ENCODE measurements at regions not wholly inside any gene's neighbourhood (a gene's known extent, or its start where the extent isn't known, plus 50 kb on each side); places are given as distances from the start of the nearest gene placed in this dataset.

GRCh38 chr15:66947471-66947870, 117.9 kb upstream of the SMAD3 start:
- no peak for DNase-seq (ENCODE audit: low read depth)

DNA sequence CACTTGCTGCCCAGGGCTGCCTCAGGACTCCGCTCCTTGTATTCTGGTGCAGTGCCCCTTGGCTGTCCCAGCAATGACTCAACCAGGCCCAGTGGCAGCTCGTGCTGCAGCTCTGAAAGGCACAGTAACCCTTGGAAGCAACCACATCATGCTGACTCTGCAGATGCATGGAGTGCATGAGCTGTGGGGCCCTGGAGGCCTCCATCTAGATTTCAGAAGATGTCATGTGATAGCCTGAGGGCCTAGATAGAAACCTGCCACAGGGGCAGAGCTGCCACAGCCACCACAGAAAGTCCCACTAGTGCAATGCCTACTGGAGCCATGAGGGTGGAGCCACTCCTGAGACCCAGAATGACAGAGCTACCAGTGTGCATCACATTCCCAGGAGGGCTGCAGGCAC, 117.1 kb upstream of the SMAD3 start:
- no peak for DNase-seq (ENCODE audit: low read depth)

- no peak for DNase-seq (ENCODE audit: low read depth)
Observed at GRCh38 chr15:66950114-66950513, 115.3 kb upstream of the SMAD3 start.

- no peak for DNase-seq (ENCODE audit: low read depth)
Observed at GRCh38 chr15:66951531-66952320, 113.7 kb upstream of the SMAD3 start.

DNA sequence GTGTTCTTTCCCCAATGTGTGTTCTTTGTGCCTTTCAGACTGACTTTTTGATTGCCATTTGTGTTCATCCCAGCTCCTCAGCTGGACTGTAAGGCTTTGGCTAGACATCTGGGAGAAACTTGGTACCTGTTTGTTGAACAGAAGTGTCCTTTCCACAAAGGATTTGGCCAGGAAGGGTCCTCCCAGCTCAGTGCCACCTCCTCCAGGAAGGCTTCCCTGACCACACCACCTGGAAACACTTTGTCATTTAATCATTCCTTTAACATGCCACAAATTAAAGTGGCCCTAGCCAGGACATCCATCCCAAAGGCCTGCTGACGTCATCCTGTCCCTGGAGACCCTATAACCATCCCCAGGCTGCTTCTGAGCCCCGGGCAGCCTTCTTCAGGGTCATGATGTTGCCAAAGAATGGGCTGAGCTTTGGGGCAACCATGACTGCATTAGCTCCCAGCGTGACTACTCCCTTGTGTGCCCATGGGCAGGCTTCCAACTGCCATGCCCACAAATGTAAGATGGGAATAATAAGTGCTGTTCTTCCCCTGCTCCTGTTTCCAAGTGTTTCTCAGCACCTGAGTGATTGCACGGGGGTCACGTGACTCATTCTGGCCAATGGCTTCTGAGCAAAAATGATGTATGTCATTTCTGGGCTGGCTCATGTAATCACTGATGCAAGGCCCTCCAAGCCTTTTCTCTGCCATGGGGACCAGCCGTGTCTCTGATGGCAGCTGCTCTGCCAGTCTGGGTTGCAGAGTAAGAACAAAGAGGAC, 112.5 kb upstream of the SMAD3 start:
- no peak for DNase-seq (ENCODE audit: low read depth)

- no peak for DNase-seq (ENCODE audit: low read depth)
Observed at GRCh38 chr15:66953523-66954229, 111.7 kb upstream of the SMAD3 start.

GRCh38 chr15:66954601-66955000, 110.8 kb upstream of the SMAD3 start:
- DNase-seq (ENCODE audit: low read depth), result no peak

- no peak for DNase-seq (ENCODE audit: low read depth)
Observed at GRCh38 chr15:66955001-66955516, 110.3 kb upstream of the SMAD3 start.

GRCh38 chr15:66955871-66956585, 109.4 kb upstream of the SMAD3 start:
- DNase-seq (ENCODE audit: low read depth), result no peak

DNA sequence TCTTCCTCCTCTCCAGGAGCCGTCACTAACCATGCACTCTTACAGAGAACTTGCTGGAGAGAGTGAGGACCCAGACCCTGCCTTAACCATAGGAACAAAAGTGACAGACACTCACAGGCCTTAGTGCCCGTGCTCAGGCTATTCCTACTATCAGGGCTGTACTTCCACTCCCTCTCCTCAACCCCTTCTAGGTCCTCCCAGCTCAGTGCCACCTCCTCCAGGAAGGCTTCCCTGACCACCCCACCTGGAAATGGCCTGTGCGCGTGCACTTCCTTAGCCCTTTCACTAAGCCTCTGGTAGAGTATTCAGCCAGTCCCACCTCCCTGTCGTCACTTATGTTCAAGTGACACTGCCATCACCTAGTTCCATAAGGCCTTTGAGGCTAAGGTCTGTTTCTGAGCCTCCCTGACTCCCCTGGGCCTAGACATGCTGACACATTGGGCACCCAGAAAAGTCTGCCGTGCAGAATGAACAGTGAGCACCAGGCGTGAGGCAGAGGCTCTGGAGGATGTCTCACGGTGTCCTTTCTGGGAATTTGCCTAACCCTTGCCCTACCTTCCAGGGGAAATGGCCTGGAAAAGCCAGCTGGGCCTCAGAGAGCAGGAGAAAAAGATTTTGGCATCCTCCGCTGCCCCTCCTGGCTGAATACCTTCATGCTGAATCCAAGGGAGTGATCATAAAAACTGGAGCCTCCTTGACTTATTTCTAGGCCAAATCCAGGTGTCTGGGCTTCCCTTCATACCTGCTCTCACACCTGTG, 108.6 kb upstream of the SMAD3 start:
- no peak for DNase-seq (ENCODE audit: low read depth)

DNA sequence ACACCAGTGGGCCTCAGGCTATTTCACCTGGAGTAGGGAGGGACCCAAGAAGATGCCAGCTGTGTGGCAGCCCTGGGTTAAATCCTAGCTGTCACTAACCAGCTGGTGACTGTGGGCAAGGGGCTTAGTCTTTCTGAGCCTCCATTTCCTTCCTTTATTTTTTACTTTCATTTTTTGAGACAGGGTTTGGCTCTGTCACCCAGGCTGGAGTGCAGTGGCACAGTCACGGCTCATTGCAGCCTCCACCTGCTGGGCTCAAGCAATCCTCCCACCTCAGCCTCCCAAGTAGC, 108.0 kb upstream of the SMAD3 start:
- DNase-seq (ENCODE audit: low read depth), result no peak

DNA sequence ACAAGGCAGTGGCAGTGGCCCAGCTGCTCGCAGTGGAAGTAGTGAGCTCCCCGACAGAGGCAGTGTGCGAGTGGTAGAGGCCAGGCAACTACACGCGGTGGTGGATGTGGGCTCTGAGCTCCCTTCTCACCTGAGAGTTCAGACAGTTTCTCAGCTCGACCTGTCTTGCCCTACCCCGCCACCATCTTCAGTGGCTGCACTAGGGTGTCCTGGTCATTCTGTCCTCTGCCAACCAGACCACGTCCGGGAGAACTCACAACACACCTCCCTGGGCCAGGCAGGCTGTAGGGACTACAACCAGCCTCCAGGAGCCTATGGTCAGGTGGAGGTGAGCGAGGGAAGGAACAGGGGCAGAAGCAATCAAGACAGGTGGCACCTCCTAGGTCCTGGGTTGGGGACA, 106.3 kb upstream of the SMAD3 start:
- no peak for DNase-seq (ENCODE audit: low read depth)

- no peak for DNase-seq (ENCODE audit: low read depth)
Observed at GRCh38 chr15:66959875-66960274, 105.5 kb upstream of the SMAD3 start.

- no peak for DNase-seq (ENCODE audit: low read depth)
Observed at GRCh38 chr15:66960519-66960918, 104.9 kb upstream of the SMAD3 start.

GRCh38 chr15:66961407-66961884, 104.0 kb upstream of the SMAD3 start:
- DNase-seq (ENCODE audit: low read depth), result no peak

- DNase-seq (ENCODE audit: low read depth), result no peak
Observed at GRCh38 chr15:66961901-66962300, 103.5 kb upstream of the SMAD3 start.

- no peak for DNase-seq (ENCODE audit: low read depth)
Observed at GRCh38 chr15:66962522-66962921, 102.9 kb upstream of the SMAD3 start.

DNA sequence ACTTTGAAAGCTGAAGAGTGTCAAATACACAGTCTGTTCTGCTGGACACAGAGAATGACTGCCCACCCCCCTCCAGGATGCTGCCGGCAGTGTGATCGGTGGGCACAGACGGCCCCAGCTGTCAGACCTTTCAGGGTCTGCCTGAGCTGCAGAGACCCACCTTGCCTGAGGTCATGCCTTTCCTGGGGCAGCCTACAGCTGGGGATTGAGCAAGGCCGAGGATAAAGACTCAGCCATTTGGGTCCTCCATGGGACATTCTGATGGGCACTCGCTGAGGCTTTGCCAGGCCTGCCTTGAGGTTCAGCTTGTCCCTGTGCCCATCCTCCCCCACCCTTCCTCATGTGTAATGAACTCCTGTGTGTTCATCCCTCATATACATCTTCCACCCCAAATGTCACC, 102.3 kb upstream of the SMAD3 start:
- DNase-seq (ENCODE audit: low read depth), result no peak

- DNase-seq (ENCODE audit: low read depth), result no peak
Observed at GRCh38 chr15:66963710-66964109, 101.7 kb upstream of the SMAD3 start.

GRCh38 chr15:66964111-66964738, 101.2 kb upstream of the SMAD3 start:
- no peak for DNase-seq (ENCODE audit: low read depth)

- no peak for DNase-seq (ENCODE audit: low read depth)
Observed at GRCh38 chr15:66964791-66965190, 100.6 kb upstream of the SMAD3 start.
